GM12873 (cell line): ENCODE measurements at regions not wholly inside any gene's neighbourhood (a gene's known extent, or its start where the extent isn't known, plus 50 kb on each side); places are given as distances from the start of the nearest gene placed in this dataset.

Experiments used
- CTCF ChIP-seq: IDR thresholded peaks from 2 replicates; pipeline ENCODE4 v1.5.1; 2012; ENCODE audit warnings: low read depth, mild to moderate bottlenecking, moderate library complexity, low read length, control low read depth; ENCODE audit not compliant: insufficient read depth; ENCODE audit errors: missing control alignments

GRCh38 chr3:75082845-75083244 is 468.4 kb upstream of the CNTN3 start:
- no peak for TF ChIP-seq CTCF

- TF ChIP-seq CTCF, result no peak
These were observed 475.4 kb upstream of the CNTN3 start for GRCh38 chr3:75089841-75090240.

- no peak for TF ChIP-seq CTCF
These were observed 487.1 kb upstream of the CNTN3 start for GRCh38 chr3:75101329-75102147.

- no peak for TF ChIP-seq CTCF
These were observed 496.3 kb upstream of the CNTN3 start for GRCh38 chr3:75110741-75111140.

GRCh38 chr3:75115695-75116094 is 501.2 kb upstream of the CNTN3 start:
- no peak for TF ChIP-seq CTCF

GRCh38 chr3:75118779-75119178 is 504.3 kb upstream of the CNTN3 start:
- TF ChIP-seq CTCF, result no peak

GRCh38 chr3:75126556-75126955 is 512.1 kb upstream of the CNTN3 start:
- TF ChIP-seq CTCF, result no peak
